HepG2 (cell line): ENCODE measurements at regions not wholly inside any gene's neighbourhood (a gene's known extent, or its start where the extent isn't known, plus 50 kb on each side); places are given as distances from the start of the nearest gene placed in this dataset.

Source experiments
- BRF2 ChIP-seq: sonication (generic); formaldehyde crosslinking; IDR thresholded peaks from 2 replicates; pipeline ENCODE4 v1.8.1; 2022; ENCODE audit warnings: mild to moderate bottlenecking, missing genetic modification reagents
- CREB3 ChIP-seq: sonication (generic); formaldehyde crosslinking; IDR thresholded peaks from 2 replicates; pipeline ENCODE4 v1.5.0; 2020; ENCODE audit warnings: missing genetic modification reagents
- KDM6A ChIP-seq: IDR thresholded peaks from 2 replicates; pipeline ENCODE4 v1.6.1; 2016; ENCODE audit warnings: low read depth
- MTF1 ChIP-seq: sonication (generic); formaldehyde crosslinking; IDR thresholded peaks from 2 replicates; pipeline ENCODE4 v1.5.0; 2020; ENCODE audit warnings: missing genetic modification reagents
- MYPOP ChIP-seq: sonication (generic); formaldehyde crosslinking; IDR thresholded peaks from 2 replicates; pipeline ENCODE4 v1.8.1; 2023; ENCODE audit warnings: mild to moderate bottlenecking, moderate library complexity, missing genetic modification reagents
- POGZ ChIP-seq: sonication (generic); formaldehyde crosslinking; IDR thresholded peaks from 2 replicates; pipeline ENCODE4 v1.4.0; 2020; ENCODE audit warnings: mild to moderate bottlenecking, missing genetic modification reagents
- RNF2 ChIP-seq: fragments of 450-650 bp; conservative IDR thresholded peaks from 2 replicates; pipeline ENCODE4 v1.6.1; 2016; ENCODE audit warnings: low read depth
- SIN3B ChIP-seq: fragments of 150-350 bp; IDR thresholded peaks from 2 replicates; pipeline ENCODE4 v1.6.1; 2014; ENCODE audit warnings: low read length
- SMAD1 ChIP-seq: sonication (generic); formaldehyde crosslinking; IDR thresholded peaks from 2 replicates; pipeline ENCODE4 v1.4.0; 2020; ENCODE audit warnings: missing genetic modification reagents, low read depth, mild to moderate bottlenecking, borderline replicate concordance
- SP4 ChIP-seq: sonication (generic); formaldehyde crosslinking; IDR thresholded peaks from 2 replicates; pipeline ENCODE4 v1.8.1; 2023; ENCODE audit warnings: mild to moderate bottlenecking, missing genetic modification reagents
- SRSF9 ChIP-seq: fragments of 200-400 bp; formaldehyde crosslinking; IDR thresholded peaks from 2 replicates; pipeline ENCODE4 v1.6.1; 2018; ENCODE audit warnings: borderline replicate concordance, mild to moderate bottlenecking, low read depth, low read length; ENCODE audit not compliant: insufficient read depth, poor library complexity, severe bottlenecking
- ZBTB39 ChIP-seq: sonication (generic); formaldehyde crosslinking; IDR thresholded peaks from 2 replicates; pipeline ENCODE4 v1.5.0; 2020; ENCODE audit warnings: missing genetic modification reagents
- ZNF280D ChIP-seq: sonication (generic); formaldehyde crosslinking; IDR thresholded peaks from 2 replicates; pipeline ENCODE4 v1.5.1; 2020; ENCODE audit warnings: mild to moderate bottlenecking, missing genetic modification reagents
- ZNF292 ChIP-seq: sonication (generic); formaldehyde crosslinking; IDR thresholded peaks from 2 replicates; pipeline ENCODE4 v1.8.1; 2022; ENCODE audit warnings: mild to moderate bottlenecking, low read depth, missing genetic modification reagents, borderline replicate concordance
- ZNF350 ChIP-seq: sonication (generic); formaldehyde crosslinking; IDR thresholded peaks from 2 replicates; pipeline ENCODE4 v1.4.0; 2020; ENCODE audit warnings: mild to moderate bottlenecking, low read depth, missing genetic modification reagents, borderline replicate concordance
- ZNF598 ChIP-seq: sonication (generic); formaldehyde crosslinking; IDR thresholded peaks from 2 replicates; pipeline ENCODE4 v1.5.1; 2020; ENCODE audit warnings: mild to moderate bottlenecking, missing genetic modification reagents, borderline replicate concordance

GRCh38 chr9:129495620-129496472, 125.1 kb downstream of the C9orf50 start (continued):
- TF ChIP-seq ZBTB39 (CRISPR knock-in tag): 0 out of 2 replicates have a peak, but pooled peaks have one; percentile 4
- TF ChIP-seq SP4 (CRISPR knock-in tag): peak; percentile 73
- 0 out of 2 replicates have a peak, but pooled peaks have one; percentile 22 for TF ChIP-seq RNF2
- TF ChIP-seq SIN3B: no peak
- TF ChIP-seq ZNF598 (CRISPR knock-in tag): no peak
- peak; percentile 55; the same call in 1 of the 2 replicates for TF ChIP-seq ZNF280D
- no peak for TF ChIP-seq BRF2 (CRISPR knock-in tag)
- TF ChIP-seq SRSF9: no peak
- 0 out of 2 replicates have a peak, but pooled peaks have one; percentile 34 for TF ChIP-seq MYPOP (CRISPR knock-in tag)
- TF ChIP-seq ZNF292 (CRISPR knock-in tag): peak; percentile 66
- TF ChIP-seq MTF1 (CRISPR knock-in tag): no peak
- peak; percentile 47; the same call in 1 of the 2 replicates for TF ChIP-seq POGZ
- TF ChIP-seq ZNF350 (CRISPR knock-in tag): peak; percentile 82
- TF ChIP-seq CREB3 (CRISPR knock-in tag): 0 out of 2 replicates have a peak, but pooled peaks have one; percentile 57
- no peak for TF ChIP-seq KDM6A (CRISPR knock-in tag)
- 0 out of 2 replicates have a peak, but pooled peaks have one; percentile 59 for TF ChIP-seq SMAD1 (CRISPR knock-in tag)
